AG04450 (cell line): ENCODE measurements at regions not wholly inside any gene's neighbourhood (a gene's known extent, or its start where the extent isn't known, plus 50 kb on each side); places are given as distances from the start of the nearest gene placed in this dataset.

Experiments used
- CTCF ChIA-PET: fragments of 300-600, 350-600 bp; formaldehyde crosslinking; extraction: SDS; loops from one replicate; lab custom pipeline; 2022; ENCODE audit warnings: antibody characterized with exemption, inconsistent platforms; lab: Charles Lee
- POLR2A ChIA-PET: fragments of 350-600 bp; formaldehyde crosslinking; extraction: SDS; loops from one replicate; lab custom pipeline; 2021; ENCODE audit warnings: antibody characterized with exemption, inconsistent platforms; lab: Yijun Ruan, JAX
- DNase-seq: peaks from one replicate; pipeline ENCODE4 v3.0.0-alpha.2; 2011; ENCODE audit warnings: low read depth, low spot score
- H3K27ac ChIP-seq: one replicate; pipeline ENCODE4 v1.5.1; 2012; ENCODE audit warnings: low read depth, low read length, control low read depth
- H3K27me3 ChIP-seq: one replicate; pipeline ENCODE4 v1.6.0; 2012; ENCODE audit warnings: low read length; ENCODE audit not compliant: control insufficient read depth, insufficient read depth
- H3K4me3 ChIP-seq: 2 replicates; pipeline ENCODE4 v1.5.1; 2011; ENCODE audit warnings: mild to moderate bottlenecking, low read depth, low read length, control low read depth
- H3K9me3 ChIP-seq: 2 replicates; pipeline ENCODE4 v1.5.1; 2012; ENCODE audit warnings: low read length; ENCODE audit not compliant: control insufficient read depth, insufficient read depth
- TF ChIP-seq, protein P1 (sequence below): IDR thresholded peaks from 2 replicates; pipeline ENCODE4 v1.5.1; 2011; ENCODE audit warnings: low read depth, low read length, control low read depth, inconsistent platforms

DNA sequence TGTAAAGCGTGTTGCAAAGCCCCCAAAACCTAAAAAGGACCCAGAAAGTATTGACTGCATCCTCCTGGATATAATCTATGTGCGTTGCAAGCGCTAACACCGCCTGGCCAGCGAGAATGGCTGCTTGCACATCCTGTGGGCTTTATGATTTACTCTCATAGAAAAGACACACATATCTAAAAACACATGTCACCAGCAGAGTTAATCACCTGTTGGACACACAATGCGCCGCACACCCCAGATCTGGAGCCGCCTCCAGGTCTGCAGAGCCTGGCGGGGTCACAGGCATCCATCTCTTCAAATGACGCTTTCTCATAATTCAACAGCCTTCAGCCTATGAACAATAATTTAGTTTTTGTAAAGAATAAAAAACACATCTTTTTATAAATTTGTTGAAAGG lies 186.5 kb downstream of the RTP5 start:
- TF ChIP-seq, protein P1, sequence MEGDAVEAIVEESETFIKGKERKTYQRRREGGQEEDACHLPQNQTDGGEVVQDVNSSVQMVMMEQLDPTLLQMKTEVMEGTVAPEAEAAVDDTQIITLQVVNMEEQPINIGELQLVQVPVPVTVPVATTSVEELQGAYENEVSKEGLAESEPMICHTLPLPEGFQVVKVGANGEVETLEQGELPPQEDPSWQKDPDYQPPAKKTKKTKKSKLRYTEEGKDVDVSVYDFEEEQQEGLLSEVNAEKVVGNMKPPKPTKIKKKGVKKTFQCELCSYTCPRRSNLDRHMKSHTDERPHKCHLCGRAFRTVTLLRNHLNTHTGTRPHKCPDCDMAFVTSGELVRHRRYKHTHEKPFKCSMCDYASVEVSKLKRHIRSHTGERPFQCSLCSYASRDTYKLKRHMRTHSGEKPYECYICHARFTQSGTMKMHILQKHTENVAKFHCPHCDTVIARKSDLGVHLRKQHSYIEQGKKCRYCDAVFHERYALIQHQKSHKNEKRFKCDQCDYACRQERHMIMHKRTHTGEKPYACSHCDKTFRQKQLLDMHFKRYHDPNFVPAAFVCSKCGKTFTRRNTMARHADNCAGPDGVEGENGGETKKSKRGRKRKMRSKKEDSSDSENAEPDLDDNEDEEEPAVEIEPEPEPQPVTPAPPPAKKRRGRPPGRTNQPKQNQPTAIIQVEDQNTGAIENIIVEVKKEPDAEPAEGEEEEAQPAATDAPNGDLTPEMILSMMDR = no peak
- peaks cover 7% of the 10 kb centered on the region; the same call in 1 of the 2 replicates for H3K9me3 ChIP-seq
- peaks cover 53% of the 10 kb centered on the region for H3K27me3 ChIP-seq
- H3K4me3 ChIP-seq = no peak overlapping the region
- CTCF ChIA-PET = no interaction called here
- DNase-seq = no peak
- POLR2A ChIA-PET = no interaction called here
- H3K27ac ChIP-seq = no peak overlapping the region

DNA sequence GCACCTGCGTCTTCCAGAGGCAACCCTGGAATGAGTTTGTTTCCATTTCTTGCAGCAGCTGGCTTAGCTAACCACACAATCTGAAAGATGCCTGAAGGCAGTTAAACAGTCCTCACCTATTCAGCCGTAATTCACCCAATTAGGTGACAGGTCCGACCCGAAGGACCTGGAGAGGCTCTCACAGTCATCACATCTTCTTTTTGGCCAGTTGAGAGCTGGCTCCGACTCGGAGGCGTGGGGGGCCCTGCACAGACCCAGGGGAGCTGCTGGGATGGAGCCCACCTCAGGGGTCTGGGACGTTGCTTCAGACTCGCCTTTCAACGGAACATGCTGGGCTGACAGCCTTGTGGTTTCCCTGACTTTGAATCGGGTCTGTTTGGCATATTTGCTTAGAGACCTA lies 187.3 kb downstream of the RTP5 start:
- no peak overlapping the region for H3K27ac ChIP-seq
- ChIA-PET POLR2A (no interaction called here), CTCF (no interaction called here)
- TF ChIP-seq, protein P1 = no peak
- DNase-seq = no peak
- H3K9me3 ChIP-seq = peaks cover 7% of the 10 kb centered on the region; the same call in 1 of the 2 replicates
- H3K4me3 ChIP-seq = no peak overlapping the region
- H3K27me3 ChIP-seq = peaks cover 51% of the 10 kb centered on the region

DNA sequence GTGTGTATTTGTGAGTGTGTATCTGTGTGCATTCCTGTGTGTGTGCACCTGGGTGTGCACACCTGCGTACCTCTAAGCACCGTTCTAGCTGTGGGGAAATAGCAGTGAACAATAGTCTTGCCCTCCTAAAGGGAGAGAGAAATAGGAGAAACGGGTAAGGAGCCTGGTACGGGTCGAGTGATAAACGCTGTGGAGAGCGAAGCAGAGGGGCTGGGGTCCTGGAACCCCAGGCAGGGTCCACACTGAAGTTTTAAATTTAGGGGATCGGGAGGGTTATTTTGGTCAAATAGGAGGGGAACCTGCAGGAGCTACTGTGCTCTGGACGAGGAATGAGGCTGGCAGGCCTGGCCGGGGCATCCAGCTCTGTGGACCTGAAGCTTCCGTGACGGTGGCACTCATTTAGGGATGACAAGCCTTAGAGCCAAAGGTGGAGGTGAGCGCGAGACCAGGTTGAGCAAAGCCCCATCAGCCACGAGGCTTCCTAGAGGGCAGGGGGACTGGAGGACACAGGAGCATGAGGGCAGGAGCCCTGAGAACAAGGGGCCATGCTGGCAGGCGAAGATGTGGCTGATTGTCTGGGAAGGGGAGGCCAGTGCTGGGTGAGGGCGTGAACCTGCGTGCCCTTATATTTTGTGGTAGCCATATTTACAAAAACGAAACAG lies 188.0 kb downstream of the RTP5 start:
- Histone ChIP-seq H3K4me3 (no peak overlapping the region), H3K9me3 (peaks cover 7% of the 10 kb centered on the region; the same call in 1 of the 2 replicates), H3K27ac (no peak overlapping the region), H3K27me3 (peaks cover 50% of the 10 kb centered on the region)
- CTCF ChIA-PET = no interaction called here
- DNase-seq = no peak
- POLR2A ChIA-PET = no interaction called here
- TF ChIP-seq, protein P1 = no peak

DNA sequence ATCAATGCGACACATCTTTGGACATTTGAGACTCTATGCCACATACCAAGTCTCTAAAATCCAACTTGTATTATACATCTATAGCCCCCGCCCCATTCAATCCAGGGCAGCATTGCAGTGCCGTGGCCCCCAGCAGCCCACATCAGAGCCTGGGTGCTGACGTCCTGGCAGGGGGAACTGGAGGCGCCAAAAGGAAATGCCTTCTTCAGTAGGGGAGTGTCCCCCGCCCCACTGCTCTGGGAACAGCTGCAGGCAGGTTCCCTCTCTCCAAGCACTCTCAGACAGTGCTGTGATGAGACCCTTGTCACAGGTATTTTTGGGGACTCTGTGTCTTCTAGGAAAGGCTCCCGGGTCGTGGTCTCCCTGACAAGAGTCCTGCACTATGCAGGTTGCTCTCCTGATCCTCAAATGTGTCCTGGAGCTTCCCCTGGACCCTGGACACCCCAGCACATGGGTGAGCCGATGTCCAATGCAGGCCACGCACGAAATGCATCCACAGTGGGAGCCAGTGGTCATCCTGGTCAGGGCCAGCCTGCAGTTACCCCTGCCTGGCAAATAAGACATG lies 188.7 kb downstream of the RTP5 start:
- TF ChIP-seq, protein P1 = no peak
- POLR2A ChIA-PET = no interaction called here

DNA sequence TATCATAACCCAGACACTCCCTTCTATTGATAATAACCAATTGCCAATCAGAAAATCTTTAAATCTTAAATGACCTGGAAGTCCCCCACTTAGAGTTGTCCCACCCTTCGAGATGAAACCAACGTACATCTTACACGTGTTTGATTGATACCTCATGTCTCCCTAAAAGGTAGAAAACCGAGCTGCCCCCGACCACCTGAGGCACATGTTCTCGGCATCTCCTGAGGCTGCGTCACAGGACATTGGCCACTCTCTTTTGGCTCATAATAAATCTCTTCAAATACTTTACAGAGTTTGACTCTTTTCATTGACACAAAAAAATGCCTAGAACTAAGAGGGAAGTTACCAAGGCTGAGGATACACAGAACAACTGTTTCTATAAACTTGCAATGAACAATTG lies 190.0 kb downstream of the RTP5 start:
- Histone ChIP-seq H3K4me3 (no peak overlapping the region), H3K27me3 (peaks cover 33% of the 10 kb centered on the region), H3K9me3 (peaks cover 10% of the 10 kb centered on the region; the same call in 1 of the 2 replicates), H3K27ac (no peak overlapping the region)
- POLR2A ChIA-PET = no interaction called here
- DNase-seq = no peak
- TF ChIP-seq, protein P1 = no peak
- CTCF ChIA-PET = no interaction called here

More for the DNA sequence above, 188.7 kb downstream of the RTP5 start:
- CTCF ChIA-PET = no interaction called here
- Histone ChIP-seq H3K9me3 (peaks cover 7% of the 10 kb centered on the region; the same call in 1 of the 2 replicates), H3K27ac (no peak overlapping the region), H3K27me3 (peaks cover 44% of the 10 kb centered on the region), H3K4me3 (no peak overlapping the region)
- DNase-seq = no peak
